GM12872 (cell line): ENCODE measurements at regions not wholly inside any gene's neighbourhood (a gene's known extent, or its start where the extent isn't known, plus 50 kb on each side); places are given as distances from the start of the nearest gene placed in this dataset.

ENCODE experiments used
- TF ChIP-seq, protein P1 (sequence below): IDR thresholded peaks from 3 replicates; pipeline ENCODE4 v1.5.1; 2011; ENCODE audit warnings: low read depth, mild to moderate bottlenecking, low read length, moderate library complexity; ENCODE audit not compliant: insufficient read depth

- TF ChIP-seq, protein P1, sequence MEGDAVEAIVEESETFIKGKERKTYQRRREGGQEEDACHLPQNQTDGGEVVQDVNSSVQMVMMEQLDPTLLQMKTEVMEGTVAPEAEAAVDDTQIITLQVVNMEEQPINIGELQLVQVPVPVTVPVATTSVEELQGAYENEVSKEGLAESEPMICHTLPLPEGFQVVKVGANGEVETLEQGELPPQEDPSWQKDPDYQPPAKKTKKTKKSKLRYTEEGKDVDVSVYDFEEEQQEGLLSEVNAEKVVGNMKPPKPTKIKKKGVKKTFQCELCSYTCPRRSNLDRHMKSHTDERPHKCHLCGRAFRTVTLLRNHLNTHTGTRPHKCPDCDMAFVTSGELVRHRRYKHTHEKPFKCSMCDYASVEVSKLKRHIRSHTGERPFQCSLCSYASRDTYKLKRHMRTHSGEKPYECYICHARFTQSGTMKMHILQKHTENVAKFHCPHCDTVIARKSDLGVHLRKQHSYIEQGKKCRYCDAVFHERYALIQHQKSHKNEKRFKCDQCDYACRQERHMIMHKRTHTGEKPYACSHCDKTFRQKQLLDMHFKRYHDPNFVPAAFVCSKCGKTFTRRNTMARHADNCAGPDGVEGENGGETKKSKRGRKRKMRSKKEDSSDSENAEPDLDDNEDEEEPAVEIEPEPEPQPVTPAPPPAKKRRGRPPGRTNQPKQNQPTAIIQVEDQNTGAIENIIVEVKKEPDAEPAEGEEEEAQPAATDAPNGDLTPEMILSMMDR, result no peak
These were observed 358.6 kb upstream of the CDH9 start for GRCh38 chr5:27396998-27397397.

GRCh38 chr5:27392716-27393115 lies 354.3 kb upstream of the CDH9 start:
- TF ChIP-seq, protein P1, result no peak

GRCh38 chr5:27389696-27390095 lies 351.3 kb upstream of the CDH9 start:
- TF ChIP-seq, protein P1, result no peak

GRCh38 chr5:27388755-27389154 lies 350.4 kb upstream of the CDH9 start:
- TF ChIP-seq, protein P1, result no peak

GRCh38 chr5:27387535-27388073 lies 349.2 kb upstream of the CDH9 start:
- TF ChIP-seq, protein P1, result no peak

GRCh38 chr5:27381686-27382085 lies 343.3 kb upstream of the CDH9 start:
- TF ChIP-seq, protein P1, result no peak

DNA sequence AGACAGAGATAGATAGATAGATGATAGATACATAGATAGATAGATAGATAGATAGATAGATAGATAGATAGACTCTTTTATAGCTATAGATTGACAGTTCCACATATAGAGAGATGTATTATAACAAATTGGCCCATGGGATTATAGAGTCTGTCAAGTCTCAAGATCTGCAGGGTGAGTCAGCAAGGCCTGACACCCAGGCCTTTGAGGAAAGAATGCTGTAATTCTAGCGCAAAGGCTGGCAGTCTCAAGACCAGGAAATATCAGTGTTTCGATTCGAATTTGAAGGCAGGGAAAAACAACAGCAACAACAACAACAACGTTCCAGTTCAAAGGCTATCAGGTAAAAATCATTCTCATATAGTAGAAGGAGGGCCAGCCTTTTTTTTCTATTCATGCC lies 339.2 kb upstream of the CDH9 start:
- TF ChIP-seq, protein P1, result no peak
